Activated CD4-positive, alpha-beta T cell treated with anti-CD3 and anti-CD28 coated beads, Interleukin-2, Interleukin-4, amounts not matched to agents 100 ng/mL and 50 ng/mL, durations not matched to agents 16 hours and 8 hours (primary cell): ENCODE measurements at regions not wholly inside any gene's neighbourhood (a gene's known extent, or its start where the extent isn't known, plus 50 kb on each side); places are given as distances from the start of the nearest gene placed in this dataset.

Experiments
- DNase-seq: peaks from one replicate; pipeline ENCODE4 v3.0.0-alpha.2; 2020; ENCODE audit warnings: low spot score

GRCh38 chr14:94682736-94683135, 70.5 kb downstream of the SERPINA3 start:
- DNase-seq: no peak

GRCh38 chr14:94682061-94682516, 69.9 kb downstream of the SERPINA3 start:
- no peak for DNase-seq

- no peak for DNase-seq
These were observed 69.3 kb downstream of the SERPINA3 start for GRCh38 chr14:94681300-94682060.

- no peak for DNase-seq
These were observed 68.7 kb downstream of the SERPINA3 start for GRCh38 chr14:94680862-94681288.

- DNase-seq: no peak
These were observed 68.0 kb downstream of the SERPINA3 start for GRCh38 chr14:94679937-94680861.

GRCh38 chr14:94679106-94679810, 67.1 kb downstream of the SERPINA3 start:
- DNase-seq: no peak

- DNase-seq: no peak
These were observed 65.6 kb downstream of the SERPINA3 start for GRCh38 chr14:94677747-94678146.

- DNase-seq: no peak
These were observed 65.0 kb downstream of the SERPINA3 start for GRCh38 chr14:94677213-94677612.

GRCh38 chr14:94676495-94677185, 64.4 kb downstream of the SERPINA3 start:
- DNase-seq: no peak

GRCh38 chr14:94675036-94675435, 62.8 kb downstream of the SERPINA3 start:
- no peak for DNase-seq

GRCh38 chr14:94673781-94674231, 61.6 kb downstream of the SERPINA3 start:
- DNase-seq: no peak
